IPS-NIHi11 (cell line): ENCODE measurements at regions not wholly inside any gene's neighbourhood (a gene's known extent, or its start where the extent isn't known, plus 50 kb on each side); places are given as distances from the start of the nearest gene placed in this dataset.
"Not testable (repeated sequence)": the region's sequence is repeated elsewhere in the genome, so short reads cannot be mapped to it uniquely, and the experiment has no call there.

Source experiments
- DNase-seq: peaks from one replicate; pipeline ENCODE4 v3.0.0; 2012; ENCODE audit warnings: mixed read lengths, low spot score

- DNase-seq = no peak
These were observed 78.0 kb upstream of the HNMT start for GRCh38 chr2:137886083-137886831.

GRCh38 chr2:137888845-137889244 lies 75.4 kb upstream of the HNMT start:
- peak; percentile 50 for DNase-seq

- DNase-seq = no peak
These were observed 71.5 kb upstream of the HNMT start for GRCh38 chr2:137892739-137893138.

- no peak for DNase-seq
These were observed 71.1 kb upstream of the HNMT start for GRCh38 chr2:137893145-137893544.

GRCh38 chr2:137896467-137896866 lies 67.8 kb upstream of the HNMT start:
- DNase-seq = no peak

- DNase-seq = no peak
These were observed 67.2 kb upstream of the HNMT start for GRCh38 chr2:137897082-137897481.

- no peak for DNase-seq
These were observed 63.7 kb upstream of the HNMT start for GRCh38 chr2:137900421-137901141.

GRCh38 chr2:137910641-137911040 lies 53.6 kb upstream of the HNMT start:
- DNase-seq = no peak

GRCh38 chr2:137912371-137912770 lies 51.9 kb upstream of the HNMT start:
- no peak for DNase-seq

- no peak for DNase-seq
These were observed 51.1 kb upstream of the HNMT start for GRCh38 chr2:137913169-137913568.

- DNase-seq = not testable (repeated sequence)
These were observed 50.6 kb upstream of the HNMT start for GRCh38 chr2:137913648-137914047.
